Astrocyte (in vitro differentiated cells and primary cell): ENCODE measurements at regions not wholly inside any gene's neighbourhood (a gene's known extent, or its start where the extent isn't known, plus 50 kb on each side); places are given as distances from the start of the nearest gene placed in this dataset.
"Not testable (repeated sequence)": the region's sequence is repeated elsewhere in the genome, so short reads cannot be mapped to it uniquely, and the experiment has no call there.

Experiments used
- DNase-seq: peaks from one replicate; pipeline ENCODE4 v3.0.0-alpha.2; 2010; ENCODE audit warnings: low read depth
- FAIRE-seq: peaks from 2 replicates; lab custom pipeline; 2011; peaks lifted over from hg19 to GRCh38; lab: Jason Lieb, UNC
- H2AFZ ChIP-seq: 2 replicates; pipeline ENCODE4 v1.6.0; 2012; ENCODE audit warnings: low read depth, low read length, inconsistent platforms
- H3K27ac ChIP-seq: 2 replicates; pipeline ENCODE4 v1.5.1; 2011; ENCODE audit warnings: low read depth, low read length, inconsistent platforms
- H3K27me3 ChIP-seq: 2 replicates; pipeline ENCODE4 v1.6.0; 2011; ENCODE audit warnings: low read length, inconsistent platforms; ENCODE audit not compliant: insufficient read depth
- H3K36me3 ChIP-seq: 2 replicates; pipeline ENCODE4 v1.5.1; 2011; ENCODE audit warnings: low read length, inconsistent platforms; ENCODE audit not compliant: insufficient read depth
- H3K4me1 ChIP-seq: 2 replicates; pipeline ENCODE4 v1.5.1; 2011; ENCODE audit warnings: low read length, inconsistent platforms; ENCODE audit not compliant: insufficient read depth
- H3K4me2 ChIP-seq: 2 replicates; pipeline ENCODE4 v1.6.0; 2012; ENCODE audit warnings: low read length, inconsistent platforms
- H3K4me3 ChIP-seq: 2 replicates; pipeline ENCODE4 v1.5.1; 2011; ENCODE audit warnings: low read depth, mild to moderate bottlenecking, low read length, inconsistent platforms; ENCODE audit not compliant: insufficient read depth
- H3K79me2 ChIP-seq: 2 replicates; pipeline ENCODE4 v1.6.0; 2012; ENCODE audit warnings: mild to moderate bottlenecking, low read length, inconsistent platforms; ENCODE audit not compliant: insufficient read depth
- H3K9ac ChIP-seq: 2 replicates; pipeline ENCODE4 v1.6.0; 2012; ENCODE audit warnings: mild to moderate bottlenecking, low read length, inconsistent platforms
- H3K9me3 ChIP-seq: 2 replicates; pipeline ENCODE4 v1.5.1; 2012; ENCODE audit warnings: low read depth, mild to moderate bottlenecking, low read length, inconsistent platforms; ENCODE audit not compliant: insufficient read depth
- H4K20me1 ChIP-seq: 2 replicates; pipeline ENCODE4 v1.6.0; 2012; ENCODE audit warnings: low read length, inconsistent platforms; ENCODE audit not compliant: insufficient read depth
- H3K27ac Mint-ChIP-seq: one replicate; pipeline ENCODE4 v1.8.0; 2021; ENCODE audit warnings: mild to moderate bottlenecking, mixed read lengths; ENCODE audit not compliant: unreplicated experiment
- H3K27me3 Mint-ChIP-seq: one replicate; pipeline ENCODE4 v1.8.0; 2021; ENCODE audit warnings: low read depth, mixed read lengths; ENCODE audit not compliant: unreplicated experiment
- H3K36me3 Mint-ChIP-seq: one replicate; pipeline ENCODE4 v1.8.0; 2021; ENCODE audit warnings: low read depth, mixed read lengths; ENCODE audit not compliant: unreplicated experiment
- H3K4me1 Mint-ChIP-seq: one replicate; pipeline ENCODE4 v1.8.0; 2021; ENCODE audit warnings: low read depth, mixed read lengths; ENCODE audit not compliant: unreplicated experiment
- H3K4me3 Mint-ChIP-seq: one replicate; pipeline ENCODE4 v1.8.0; 2021; ENCODE audit warnings: mild to moderate bottlenecking, moderate library complexity, mixed read lengths; ENCODE audit not compliant: unreplicated experiment
- H3K9me3 Mint-ChIP-seq: one replicate; pipeline ENCODE4 v1.8.0; 2021; ENCODE audit warnings: mild to moderate bottlenecking, mixed read lengths; ENCODE audit not compliant: unreplicated experiment
- EZH2 ChIP-seq: IDR thresholded peaks from 2 replicates; pipeline ENCODE4 v1.6.1; 2012; ENCODE audit warnings: mild to moderate bottlenecking, low read length, inconsistent platforms; ENCODE audit not compliant: insufficient read depth
- TF ChIP-seq, protein P1 (sequence below): IDR thresholded peaks from 2 replicates; pipeline ENCODE4 v1.5.1; 2011; ENCODE audit warnings: low read depth, mild to moderate bottlenecking, inconsistent platforms, low read length, moderate library complexity; ENCODE audit not compliant: insufficient read depth

DNA sequence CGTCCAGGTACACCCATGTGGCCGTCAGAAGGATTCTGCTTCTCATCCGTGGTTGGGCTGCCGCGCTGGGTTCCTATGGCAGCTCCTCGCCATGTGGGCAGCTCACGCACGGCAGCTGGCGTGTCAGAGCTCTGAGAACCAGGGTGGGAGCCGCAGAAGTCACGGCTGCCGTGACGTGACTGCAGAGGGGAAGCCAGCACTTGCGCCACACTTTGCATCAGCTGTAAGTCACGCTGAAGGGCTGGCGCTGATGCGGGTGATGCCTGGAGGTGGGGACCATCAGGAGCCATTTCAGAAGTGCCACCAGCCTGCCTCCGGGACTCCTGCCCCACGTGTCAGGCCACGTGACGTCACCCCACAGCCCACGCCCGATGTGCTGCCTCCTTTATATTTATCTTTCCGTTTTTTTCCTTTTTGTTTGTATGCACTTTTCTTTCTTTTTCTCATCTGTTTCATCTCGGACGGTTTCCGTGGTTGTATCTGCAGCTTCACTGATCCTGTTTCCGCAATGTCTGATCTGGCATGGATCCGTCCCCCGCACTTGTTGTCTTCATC lies 133.2 kb downstream of the IGLL1 start:
- no peak overlapping the region for H3K27ac Mint-ChIP-seq
- no peaks in the 10 kb centered on the region for H3K36me3 ChIP-seq
- no peaks in the 10 kb centered on the region for H3K27me3 ChIP-seq
- H3K27me3 Mint-ChIP-seq: peaks cover 8% of the 10 kb centered on the region
- H3K9me3 Mint-ChIP-seq: peaks cover 10% of the 10 kb centered on the region
- no peaks in the 10 kb centered on the region for H3K36me3 Mint-ChIP-seq
- H3K79me2 ChIP-seq: no peaks in the 10 kb centered on the region
- H3K9ac ChIP-seq: no peak overlapping the region
- no peak overlapping the region for H3K27ac ChIP-seq
- no peak overlapping the region for H3K4me3 ChIP-seq
- H4K20me1 ChIP-seq: no peaks in the 10 kb centered on the region
- H3K4me1 Mint-ChIP-seq: no peaks in the 10 kb centered on the region
- DNase-seq (no peak), FAIRE-seq (no peak)
- H2AFZ ChIP-seq: no peak overlapping the region
- no peak overlapping the region for H3K4me3 Mint-ChIP-seq
- H3K4me2 ChIP-seq: no peak overlapping the region
- H3K4me1 ChIP-seq: no peaks in the 10 kb centered on the region
- peaks cover 5% of the 10 kb centered on the region for H3K9me3 ChIP-seq
- TF ChIP-seq, protein P1, sequence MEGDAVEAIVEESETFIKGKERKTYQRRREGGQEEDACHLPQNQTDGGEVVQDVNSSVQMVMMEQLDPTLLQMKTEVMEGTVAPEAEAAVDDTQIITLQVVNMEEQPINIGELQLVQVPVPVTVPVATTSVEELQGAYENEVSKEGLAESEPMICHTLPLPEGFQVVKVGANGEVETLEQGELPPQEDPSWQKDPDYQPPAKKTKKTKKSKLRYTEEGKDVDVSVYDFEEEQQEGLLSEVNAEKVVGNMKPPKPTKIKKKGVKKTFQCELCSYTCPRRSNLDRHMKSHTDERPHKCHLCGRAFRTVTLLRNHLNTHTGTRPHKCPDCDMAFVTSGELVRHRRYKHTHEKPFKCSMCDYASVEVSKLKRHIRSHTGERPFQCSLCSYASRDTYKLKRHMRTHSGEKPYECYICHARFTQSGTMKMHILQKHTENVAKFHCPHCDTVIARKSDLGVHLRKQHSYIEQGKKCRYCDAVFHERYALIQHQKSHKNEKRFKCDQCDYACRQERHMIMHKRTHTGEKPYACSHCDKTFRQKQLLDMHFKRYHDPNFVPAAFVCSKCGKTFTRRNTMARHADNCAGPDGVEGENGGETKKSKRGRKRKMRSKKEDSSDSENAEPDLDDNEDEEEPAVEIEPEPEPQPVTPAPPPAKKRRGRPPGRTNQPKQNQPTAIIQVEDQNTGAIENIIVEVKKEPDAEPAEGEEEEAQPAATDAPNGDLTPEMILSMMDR: no peak
- no peak for TF ChIP-seq EZH2

DNA sequence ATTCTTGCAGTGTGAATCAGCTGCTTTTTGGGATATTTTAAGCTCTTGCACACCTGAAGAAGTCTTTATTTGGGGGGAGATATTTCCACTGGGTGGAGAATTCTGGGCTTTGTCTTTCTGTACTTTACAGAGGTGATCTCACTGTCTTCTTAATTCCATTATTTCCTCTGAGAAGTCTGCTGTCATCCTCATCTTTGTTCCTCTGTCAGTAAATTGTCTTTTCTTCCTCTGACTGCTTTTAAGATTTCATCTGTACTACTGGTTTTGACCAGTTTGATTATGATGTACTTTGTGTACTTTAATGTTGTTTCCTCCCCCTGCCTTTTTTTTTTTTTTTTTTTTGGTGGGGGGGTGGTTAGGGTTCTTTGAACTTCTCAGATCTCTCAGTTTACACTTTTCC lies 133.9 kb downstream of the IGLL1 start:
- not testable (repeated sequence) for H3K4me3 Mint-ChIP-seq, H3K4me1 Mint-ChIP-seq, H2AFZ ChIP-seq, H4K20me1 ChIP-seq, H3K9ac ChIP-seq, DNase-seq, H3K27ac ChIP-seq, H3K27me3 ChIP-seq, FAIRE-seq, H3K9me3 Mint-ChIP-seq, H3K4me1 ChIP-seq, H3K27me3 Mint-ChIP-seq, H3K27ac Mint-ChIP-seq, H3K4me3 ChIP-seq, H3K36me3 ChIP-seq, H3K79me2 ChIP-seq, H3K36me3 Mint-ChIP-seq, H3K4me2 ChIP-seq, H3K9me3 ChIP-seq

DNA sequence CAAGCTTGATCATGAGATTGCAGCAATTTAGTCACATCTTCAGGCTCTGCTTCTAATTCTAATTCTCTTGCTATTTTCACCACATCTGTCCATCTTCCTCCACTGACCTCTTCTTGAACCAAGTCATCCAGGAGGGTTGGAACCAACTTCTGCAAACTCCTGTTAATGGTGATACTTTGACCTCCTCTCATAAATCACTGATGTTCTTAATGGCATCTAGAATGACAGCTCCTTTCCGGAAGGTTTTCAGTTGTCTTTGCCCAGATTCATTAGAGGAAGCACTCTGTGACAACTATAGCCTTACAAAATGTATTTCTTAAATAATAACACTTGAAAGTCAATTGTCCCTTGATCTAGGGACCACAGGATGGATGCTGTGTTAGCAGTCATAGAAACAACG lies 136.2 kb downstream of the IGLL1 start:
- not testable (repeated sequence) for H2AFZ ChIP-seq, H3K36me3 ChIP-seq, FAIRE-seq, H4K20me1 ChIP-seq, DNase-seq, H3K4me1 Mint-ChIP-seq, H3K4me1 ChIP-seq, H3K27me3 Mint-ChIP-seq, H3K79me2 ChIP-seq, H3K36me3 Mint-ChIP-seq, H3K4me3 ChIP-seq, H3K9me3 ChIP-seq, H3K4me3 Mint-ChIP-seq, H3K27ac ChIP-seq, H3K9ac ChIP-seq, H3K4me2 ChIP-seq, H3K27me3 ChIP-seq, H3K27ac Mint-ChIP-seq
- H3K9me3 Mint-ChIP-seq: peaks cover 12% of the 10 kb centered on the region

DNA sequence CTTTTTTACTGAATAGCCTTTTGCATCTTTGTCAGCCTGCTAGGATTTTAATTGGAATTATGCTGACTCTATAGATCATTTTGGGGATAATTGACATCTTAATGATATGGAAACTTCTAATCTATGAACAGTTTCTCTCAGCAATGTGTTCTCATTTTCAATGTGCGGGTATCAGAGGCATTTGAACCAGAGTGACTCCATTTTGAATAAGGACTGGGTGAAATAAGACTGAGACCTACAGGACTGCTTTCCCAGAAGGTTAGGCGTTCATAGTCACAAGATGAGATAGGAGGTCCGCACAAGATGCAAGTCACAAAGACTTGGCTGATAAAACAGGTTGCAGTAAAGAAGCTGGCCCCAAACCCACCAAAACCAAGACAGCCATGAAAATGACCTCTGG lies 140.5 kb downstream of the IGLL1 start:
- H3K4me1 ChIP-seq, H4K20me1 ChIP-seq, H3K9me3 ChIP-seq, FAIRE-seq, H3K36me3 ChIP-seq, DNase-seq, H3K4me1 Mint-ChIP-seq, H3K27ac ChIP-seq, H3K9ac ChIP-seq, H2AFZ ChIP-seq, H3K4me2 ChIP-seq, H3K79me2 ChIP-seq, H3K27ac Mint-ChIP-seq, H3K27me3 ChIP-seq, H3K4me3 Mint-ChIP-seq, H3K9me3 Mint-ChIP-seq, H3K36me3 Mint-ChIP-seq, H3K4me3 ChIP-seq, H3K27me3 Mint-ChIP-seq: not testable (repeated sequence)
